ENCODE measurements at regions not wholly inside any gene's neighbourhood (a gene's known extent, or its start where the extent isn't known, plus 50 kb on each side); places are given as distances from the start of the nearest gene placed in this dataset.

- no peak for TF ChIP-seq HDAC2 (IDR thresholded peaks at IDR 0.05; ENCODE audit: borderline replicate concordance in 1 of 2, low read depth in 2 of 2, low read length in 2 of 2)
- no peak for TF ChIP-seq SUZ12 (IDR thresholded peaks at IDR 0.05; ENCODE audit: low read length)
- TF ChIP-seq KDM4A (IDR thresholded peaks at IDR 0.05; ENCODE audit: low read depth, low read length, severe bottlenecking) = no peak
- TF ChIP-seq NANOG (IDR thresholded peaks at IDR 0.05; ENCODE audit: insufficient read depth, low read depth, low read length, poor library complexity, severe bottlenecking) = no peak
- TF ChIP-seq TCF12 (IDR thresholded peaks at IDR 0.05; ENCODE audit: low read depth, low read length) = no peak
- TF ChIP-seq EZH2 (IDR thresholded peaks at IDR 0.05; ENCODE audit: low read depth, low read length, severe bottlenecking) = no peak
- TF ChIP-seq SAP30 (IDR thresholded peaks at IDR 0.05; ENCODE audit: insufficient read depth, insufficient replicate concordance, low read length) = no peak
- TF ChIP-seq ATF3 (IDR thresholded peaks at IDR 0.05; ENCODE audit: insufficient read depth, low read depth, low read length) = no peak
These were observed 186.5 kb upstream of the TENM4 start (continued) for GRCh38 chr11:79627281-79627680.

Measured in H1 (cell line).